ENCODE measurements at regions not wholly inside any gene's neighbourhood (a gene's known extent, or its start where the extent isn't known, plus 50 kb on each side); places are given as distances from the start of the nearest gene placed in this dataset.

DNA sequence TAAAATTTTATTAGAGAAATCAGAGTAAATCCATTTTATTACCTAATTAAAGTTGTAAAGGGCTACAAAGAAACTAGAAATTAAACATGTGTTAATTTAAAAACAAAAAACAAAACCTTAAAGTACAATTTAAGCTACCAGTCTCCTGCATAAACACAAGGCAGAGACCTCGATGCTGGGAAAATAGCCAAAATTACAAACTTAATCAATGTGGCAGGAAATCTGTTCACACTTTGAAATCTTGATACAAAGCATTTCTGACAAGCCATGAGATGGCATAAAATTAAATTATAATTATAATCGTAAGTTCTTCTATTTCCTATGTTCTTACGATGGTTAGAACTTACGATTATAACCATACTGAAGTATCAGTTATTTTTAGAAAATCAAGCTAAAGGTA, 158.0 kb upstream of the FREM1 start:
- TF ChIP-seq CTCF (IDR thresholded peaks at IDR 0.05) (no peak), POLR2AphosphoS5 (IDR thresholded peaks at IDR 0.05) (no peak), EP300 (IDR thresholded peaks at IDR 0.05) (no peak)

Data from sigmoid colon (tissue), 4 donors.